CD4-positive, alpha-beta T cell treated with Interleukin-4 for 1 hour (primary cell): ENCODE measurements at regions not wholly inside any gene's neighbourhood (a gene's known extent, or its start where the extent isn't known, plus 50 kb on each side); places are given as distances from the start of the nearest gene placed in this dataset.

Experiments used
- DNase-seq, 2 donors: peaks; one replicate each; pipeline ENCODE4 v3.0.0-alpha.2; 2020 to 2022

- DNase-seq, result no peak
These were observed 248.0 kb upstream of the PRDM1 start for GRCh38 chr6:105838171-105838570.

DNA sequence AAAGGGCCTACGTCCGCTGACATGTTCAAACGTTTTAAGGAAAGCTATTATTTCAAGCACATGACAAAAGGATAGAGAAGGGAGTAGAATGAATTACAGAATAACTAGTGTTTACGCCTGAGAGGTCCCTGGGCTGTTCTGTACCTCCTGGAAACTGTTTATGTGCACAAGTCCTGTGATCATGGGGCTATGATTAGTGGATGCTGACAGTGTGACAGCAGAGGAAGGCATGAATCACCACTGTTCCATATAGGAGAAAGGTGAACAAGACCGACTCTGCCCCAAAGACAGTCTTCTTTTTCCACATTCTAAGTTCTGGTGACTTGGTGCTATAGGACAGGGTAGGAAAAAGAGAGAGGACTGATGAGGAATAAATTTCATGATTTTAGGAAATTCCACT lies 249.2 kb upstream of the PRDM1 start:
- DNase-seq, result no peak

GRCh38 chr6:105836379-105836778 lies 249.8 kb upstream of the PRDM1 start:
- no peak for DNase-seq

DNA sequence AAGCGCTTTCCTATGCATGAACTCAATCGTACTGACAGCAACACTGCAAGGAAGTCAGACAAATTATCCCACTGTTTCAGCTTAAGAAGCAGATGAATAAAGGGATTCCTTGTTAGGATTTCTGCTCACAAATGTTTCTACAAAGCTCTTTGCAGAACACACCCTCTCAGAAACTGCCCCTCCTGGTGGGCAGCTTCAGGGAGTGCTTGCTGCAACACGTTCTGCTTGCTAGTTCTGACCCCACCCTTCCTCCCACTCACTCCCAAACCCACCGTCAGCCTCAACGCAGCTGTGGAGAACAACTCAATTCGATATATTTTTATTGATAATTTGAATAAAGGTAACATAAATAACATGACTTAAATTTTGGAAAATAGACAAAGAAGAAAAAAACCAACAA lies 250.8 kb upstream of the PRDM1 start:
- peak; percentile 21 to 30 for DNase-seq

DNA sequence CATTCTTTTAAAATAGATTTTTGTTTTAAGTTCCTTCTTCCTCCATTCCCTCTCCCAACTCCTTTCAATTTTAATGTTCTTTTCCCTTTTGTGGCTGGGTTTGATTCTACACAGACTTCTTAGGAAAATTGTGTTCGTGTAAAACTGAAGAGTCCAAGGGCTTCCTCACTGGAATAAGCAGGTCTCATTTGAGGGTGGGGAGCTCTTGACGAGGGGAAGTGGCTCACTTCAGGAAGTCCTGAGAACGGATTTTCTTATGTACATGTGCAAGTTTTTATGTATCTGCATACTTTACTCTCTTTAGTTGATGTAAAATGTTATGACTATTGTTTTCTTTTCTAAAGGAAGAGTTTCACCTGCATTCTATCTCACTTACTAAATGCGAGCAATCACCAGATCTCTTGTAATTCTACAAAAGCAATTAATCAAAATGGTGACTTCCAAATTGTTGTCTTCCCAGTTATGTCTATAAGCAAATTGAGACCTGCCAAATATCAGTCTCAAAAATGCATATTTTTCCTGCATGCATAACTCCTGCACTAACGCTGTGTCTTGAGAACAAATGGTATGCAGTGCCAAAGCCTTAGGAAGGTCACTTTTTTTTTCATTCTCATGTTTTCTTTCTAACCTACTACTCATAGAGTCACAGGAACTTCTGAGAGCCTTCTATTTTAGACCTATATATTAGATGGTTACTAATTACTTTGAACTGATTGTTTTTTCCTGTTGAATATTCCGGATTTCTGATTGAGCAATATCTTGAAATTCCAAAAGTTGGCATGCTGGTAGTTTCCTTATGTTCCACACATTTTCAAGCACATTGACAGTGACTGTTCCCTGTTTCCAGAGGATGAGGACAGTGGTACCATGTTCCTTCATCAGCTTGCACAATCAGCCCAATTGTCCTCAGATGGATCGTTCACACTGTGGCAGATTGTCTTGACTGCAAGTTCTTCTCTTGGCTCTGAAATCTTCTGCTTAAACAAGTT lies 251.9 kb upstream of the PRDM1 start:
- DNase-seq, result no peak

DNA sequence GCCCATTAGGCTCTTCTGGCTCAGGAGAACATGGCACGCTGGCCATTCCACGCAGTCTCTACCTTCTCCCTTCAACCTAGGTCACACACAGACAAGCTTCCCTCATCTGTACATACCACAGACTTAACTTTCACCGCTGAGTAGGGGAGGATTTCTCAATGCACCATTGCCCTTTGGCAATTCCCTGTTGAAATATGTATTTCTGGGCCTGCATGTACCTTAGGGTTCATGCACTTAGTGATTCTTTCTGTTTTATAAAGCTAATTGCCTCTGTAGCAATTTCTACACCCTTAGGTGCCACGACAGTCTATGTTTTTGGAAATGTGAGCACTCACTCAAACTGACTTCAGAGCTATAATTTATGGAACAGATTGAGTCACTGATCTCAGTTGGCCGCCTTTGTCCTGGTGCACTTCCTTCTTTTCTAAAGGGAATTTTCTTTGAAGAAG lies 253.8 kb upstream of the PRDM1 start:
- peak in 1 of 2 donors; percentile 14 for DNase-seq

GRCh38 chr6:105831311-105832097 lies 254.6 kb upstream of the PRDM1 start:
- DNase-seq, result no peak

DNA sequence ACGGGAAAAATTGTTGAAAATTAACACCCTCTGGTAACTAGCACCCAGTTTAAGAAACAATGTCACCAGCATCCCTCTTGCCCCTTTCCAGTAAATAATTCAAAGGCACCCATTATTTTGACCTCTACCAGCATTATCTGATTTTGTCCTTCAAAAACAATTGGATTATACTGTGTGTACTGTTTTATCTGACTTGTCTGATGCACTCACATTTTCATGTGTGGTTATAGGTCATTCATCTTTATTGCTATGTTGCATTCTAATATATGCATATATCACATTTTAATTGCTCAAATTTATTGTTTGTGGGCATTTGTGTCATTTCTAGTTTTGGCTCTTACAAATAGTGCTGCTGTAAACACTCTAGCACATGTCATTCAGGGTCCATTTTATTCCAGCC lies 260.9 kb upstream of the PRDM1 start:
- no peak for DNase-seq

DNA sequence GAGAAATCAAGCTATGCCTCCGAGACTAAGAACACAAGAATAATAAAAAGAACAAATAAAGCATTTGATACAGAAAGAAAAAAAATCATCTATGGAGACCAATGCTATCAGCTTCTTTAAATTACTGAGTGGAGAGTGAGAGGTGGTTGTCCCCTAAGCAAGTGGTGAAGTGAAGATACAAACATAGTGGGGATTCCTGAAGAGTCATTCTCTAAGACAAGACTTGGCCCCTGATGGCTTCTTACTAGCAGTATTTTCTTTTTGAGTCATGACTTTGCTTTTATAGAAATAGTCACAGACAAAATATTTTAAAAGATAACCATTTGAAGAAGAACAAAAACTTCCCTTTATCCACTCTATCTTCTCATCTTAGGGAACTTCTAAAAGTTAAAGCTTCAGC lies 261.4 kb upstream of the PRDM1 start:
- no peak for DNase-seq

DNA sequence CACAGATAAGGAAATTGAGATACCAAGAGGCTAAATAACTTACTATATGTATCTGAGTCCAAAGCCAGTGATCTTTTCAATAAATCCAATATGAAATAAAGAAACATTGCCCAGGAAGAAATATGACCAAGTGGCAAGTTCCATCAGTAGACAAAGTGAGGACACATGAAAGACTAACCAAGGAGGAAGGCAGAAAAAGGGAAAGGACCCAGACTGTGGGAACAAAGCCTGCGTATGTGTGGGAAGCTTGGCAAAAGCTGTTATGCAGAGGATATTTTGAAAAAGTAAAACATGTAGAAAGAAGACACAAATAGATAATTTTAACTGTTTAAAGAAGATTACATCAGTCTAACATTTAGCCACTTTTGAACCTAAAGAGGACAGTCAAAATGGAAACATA lies 264.4 kb upstream of the PRDM1 start:
- no peak for DNase-seq

DNA sequence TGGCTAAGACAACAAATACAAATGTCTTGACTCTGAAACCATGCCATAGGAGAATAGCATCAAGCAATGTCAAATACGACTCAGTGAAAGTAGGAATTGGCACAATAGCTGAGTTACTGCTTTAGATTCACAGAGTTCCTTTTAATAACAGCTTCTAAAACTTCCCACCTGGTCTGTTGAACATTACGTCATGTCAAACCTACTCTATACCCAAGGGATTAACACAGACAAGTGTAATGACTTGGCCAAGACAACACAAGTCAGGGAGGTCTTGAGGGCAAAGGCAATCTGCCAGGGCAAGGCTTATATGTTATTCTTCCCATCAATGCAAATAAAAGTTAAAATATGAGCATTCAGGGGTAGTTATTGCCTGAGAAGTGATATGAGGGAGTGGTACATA lies 265.1 kb upstream of the PRDM1 start:
- no peak for DNase-seq

DNA sequence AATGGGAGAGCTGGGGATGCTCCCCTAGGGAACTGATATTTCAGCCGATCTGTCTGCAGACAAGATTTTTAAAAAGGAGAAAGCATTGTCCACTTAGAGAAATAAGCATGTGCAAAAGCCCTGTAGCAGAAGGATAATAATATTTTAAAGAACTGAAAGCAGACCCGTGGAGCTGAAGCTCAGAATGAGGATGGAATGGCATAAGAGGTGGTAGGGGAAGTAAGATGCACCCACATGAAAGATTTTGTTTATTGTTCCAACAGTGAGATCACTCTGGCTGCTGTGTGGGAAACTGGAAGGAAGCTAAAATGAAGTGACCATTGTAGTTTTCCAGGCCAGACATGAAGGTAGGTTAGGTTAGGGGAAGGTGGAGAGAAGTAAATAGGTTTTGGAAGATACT lies 266.4 kb upstream of the PRDM1 start:
- DNase-seq, result no peak

DNA sequence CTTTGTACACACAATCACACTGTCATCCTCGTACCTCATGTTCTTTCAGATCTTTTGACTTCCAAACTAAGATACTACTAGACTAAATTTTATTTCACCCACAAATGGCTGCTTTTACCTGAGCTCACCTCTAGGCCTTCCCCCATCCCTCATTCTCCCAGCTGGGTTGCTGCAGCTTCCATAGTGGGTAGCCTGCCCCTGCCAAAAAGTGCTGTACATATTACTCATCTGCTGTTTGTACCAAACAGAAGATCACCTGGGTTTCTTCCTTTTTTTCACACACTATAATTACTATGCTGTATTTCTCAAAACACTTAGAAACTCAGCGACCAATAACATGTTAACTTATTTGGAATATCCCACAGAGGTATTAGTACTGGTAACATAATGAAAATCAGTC lies 267.6 kb upstream of the PRDM1 start:
- DNase-seq, result no peak

- DNase-seq, result no peak
These were observed 268.2 kb upstream of the PRDM1 start for GRCh38 chr6:105817961-105818360.

DNA sequence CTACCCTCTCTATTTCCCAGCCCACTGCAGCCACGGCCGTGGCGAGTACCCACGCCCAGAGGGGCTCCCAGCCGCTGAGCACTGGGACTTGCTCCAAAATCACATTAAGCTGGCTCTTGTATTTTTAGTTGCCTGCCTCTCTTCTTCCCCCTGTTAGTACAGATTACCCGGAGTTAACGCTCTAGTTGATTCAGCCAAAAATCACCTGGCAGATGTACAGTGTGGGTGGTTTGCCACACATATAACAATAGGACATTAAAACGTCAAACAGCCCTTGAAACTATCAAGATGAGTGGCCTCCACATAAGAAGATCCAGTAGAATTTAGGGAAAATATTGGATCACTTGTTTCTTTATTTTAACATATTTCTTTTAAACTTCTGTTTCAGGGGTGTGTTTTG lies 268.8 kb upstream of the PRDM1 start:
- DNase-seq, result no peak

DNA sequence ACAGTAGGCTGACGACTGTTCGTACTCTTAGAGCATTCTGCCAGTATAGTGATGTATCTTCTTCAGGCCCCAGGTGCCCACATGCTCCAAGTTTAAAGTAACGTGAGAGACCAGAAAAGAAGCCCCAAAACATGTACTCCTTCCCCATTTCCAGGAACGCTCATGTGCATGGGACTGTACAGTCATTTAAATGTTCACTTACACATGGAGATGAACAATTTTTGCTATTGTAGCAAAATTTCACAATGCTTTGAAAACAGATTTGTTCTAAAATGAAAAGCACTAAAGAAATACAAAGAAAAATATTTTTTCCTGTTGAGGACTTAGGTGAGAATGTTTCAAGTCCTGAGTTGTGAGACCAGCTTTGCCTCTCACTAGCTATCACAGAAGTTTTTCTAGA lies 269.3 kb upstream of the PRDM1 start:
- DNase-seq, result no peak

DNA sequence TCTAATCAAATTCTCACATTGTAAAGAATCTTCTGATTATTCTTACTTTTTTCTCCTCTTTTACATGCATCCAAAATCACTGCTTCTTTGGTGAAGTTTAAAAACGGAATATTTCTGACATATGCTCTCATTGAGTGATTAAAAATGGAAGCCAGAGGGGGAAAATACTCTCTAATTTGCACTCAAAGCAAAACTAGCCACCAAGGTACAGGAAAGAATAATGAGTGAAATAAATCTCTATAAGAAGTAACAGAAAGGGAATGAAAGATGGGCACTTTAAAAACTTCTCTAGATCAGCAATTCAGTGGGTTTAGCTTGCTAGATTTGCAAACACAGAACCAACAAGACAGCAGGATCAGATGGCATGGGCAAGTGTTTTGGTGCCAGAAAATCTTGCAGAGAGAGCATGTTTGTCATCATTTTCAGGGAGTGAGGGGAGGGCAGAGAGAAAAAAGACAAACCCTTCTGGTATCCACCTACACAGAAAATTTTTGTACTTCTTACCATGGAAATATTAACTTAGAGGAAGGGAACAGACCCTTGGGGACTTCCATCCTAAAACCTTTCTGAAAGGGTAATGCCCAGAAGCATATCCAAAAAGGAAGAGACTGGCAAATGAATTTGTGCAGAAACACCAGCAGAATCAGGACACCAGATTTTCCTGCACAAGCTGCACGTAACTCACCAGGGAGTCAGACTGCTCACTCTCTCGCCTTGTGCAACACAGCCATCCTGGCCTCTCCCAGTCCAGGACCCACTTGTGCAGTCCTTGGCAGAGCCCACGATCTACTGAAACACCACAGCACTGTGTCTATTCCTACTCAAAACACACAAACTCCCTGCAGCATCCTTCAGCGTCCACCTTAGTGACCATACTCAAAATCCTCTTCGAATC lies 270.2 kb upstream of the PRDM1 start:
- no peak for DNase-seq

GRCh38 chr6:105814745-105815536 lies 271.2 kb upstream of the PRDM1 start:
- no peak for DNase-seq

DNA sequence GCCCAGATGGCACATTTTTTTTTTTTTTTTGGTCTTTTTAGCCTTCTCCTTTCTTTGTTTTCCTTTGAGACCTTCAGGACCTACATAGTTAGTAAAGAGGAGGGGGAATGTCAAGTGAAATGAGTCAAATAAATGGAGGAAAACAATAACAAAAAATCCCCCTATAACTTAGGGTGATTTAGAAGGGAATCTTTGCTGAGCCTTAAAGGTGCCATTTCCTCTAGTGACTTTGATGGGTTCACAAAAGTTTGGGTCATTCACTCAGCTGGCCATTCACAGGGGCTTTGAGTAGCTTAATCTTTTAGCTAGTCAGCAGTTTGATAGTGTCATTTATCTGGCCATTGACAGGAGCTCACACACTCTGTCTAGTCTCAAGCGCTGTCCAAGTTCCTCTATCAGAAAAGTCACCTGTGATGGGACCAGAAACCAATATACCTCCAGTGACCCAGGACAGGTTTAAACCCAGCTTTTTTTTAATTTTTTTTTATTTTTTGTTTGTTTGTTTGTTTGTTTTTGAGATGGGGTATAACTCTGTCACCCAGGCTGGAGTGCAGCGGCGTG lies 275.1 kb upstream of the PRDM1 start:
- no peak for DNase-seq

DNA sequence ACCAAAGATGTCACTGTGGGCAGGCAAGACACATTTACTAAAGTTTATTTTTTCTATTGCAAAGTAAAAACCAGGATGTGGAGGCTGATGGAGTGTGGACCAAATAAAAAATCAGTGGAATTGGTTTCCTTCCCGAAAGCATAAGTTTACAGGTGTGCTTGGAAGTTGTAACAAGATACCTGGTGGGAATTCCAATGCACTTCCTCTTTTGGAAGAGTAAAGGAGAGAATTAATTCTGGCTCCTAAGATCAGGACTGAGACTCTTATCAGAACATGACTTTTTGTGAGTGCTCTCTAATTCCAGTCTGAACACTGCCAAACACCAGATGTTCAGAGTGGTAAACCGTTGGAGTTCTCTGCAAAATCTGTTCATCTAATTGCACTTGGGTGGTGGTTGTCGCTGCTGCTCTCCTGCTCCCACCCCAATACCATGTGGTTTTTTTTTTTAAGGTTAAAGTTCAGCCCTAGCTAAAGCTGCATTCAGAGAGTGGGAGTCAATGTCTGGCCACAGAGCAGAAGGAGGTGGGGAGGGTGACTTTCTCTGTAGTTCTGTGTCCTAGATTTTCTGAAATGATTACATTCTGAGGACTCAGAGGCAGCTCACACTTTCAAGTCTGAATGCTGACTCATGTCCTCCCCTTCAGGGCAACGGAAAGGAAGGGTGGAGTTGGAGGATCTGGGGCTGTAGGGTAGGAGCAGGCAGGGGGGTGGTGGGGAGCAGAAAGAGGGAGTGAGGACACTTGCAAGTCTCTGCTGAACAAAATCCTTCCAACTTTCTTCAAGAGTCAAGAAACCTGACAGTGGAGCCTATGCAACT lies 275.8 kb upstream of the PRDM1 start:
- DNase-seq, result peak; percentile 40 to 42

- no peak for DNase-seq
These were observed 277.6 kb upstream of the PRDM1 start for GRCh38 chr6:105808571-105808970.
